A549 (cell line): ENCODE measurements at regions not wholly inside any gene's neighbourhood (a gene's known extent, or its start where the extent isn't known, plus 50 kb on each side); places are given as distances from the start of the nearest gene placed in this dataset.
A peak's percentile ranks its signal among the peaks of the same experiment; 100 is the strongest.

Experiments
- ATAC-seq, 2 experiments: fragments of 200-7000 bp in 1 of 2; fragments of >200 bp in 1 of 2; cut with Nextera tagmentation in 1 of 2; cut with Tn5 transposase in 1 of 2; 3 replicates each; pipeline versions ENCODE4 v1.8.0 to v1.9.1; 2018 to 2020; ENCODE audit warnings: mild to moderate bottlenecking in 1 of 2, moderate library complexity in 1 of 2
- CTCF ChIA-PET: fragments of 300-600 bp; sonication (Branson Sonifier 250); formaldehyde crosslinking; extraction: SDS; loops from one replicate; lab custom pipeline; 2021; ENCODE audit warnings: antibody characterized with exemption, inconsistent platforms; lab: Yijun Ruan, JAX
- POLR2A ChIA-PET: fragments of 350-600 bp; formaldehyde crosslinking; extraction: SDS; loops from one replicate; lab custom pipeline; 2021; ENCODE audit warnings: antibody characterized with exemption, inconsistent platforms; lab: Yijun Ruan, JAX
- DNase-seq, 2 experiments: peaks; one replicate each; pipeline versions ENCODE4 v3.0.0 to v3.0.0-alpha.2; 2011 to 2016; ENCODE audit warnings: low read depth in 1 of 2, low spot score in 1 of 2
- FAIRE-seq: peaks from 2 replicates; lab custom pipeline; 2011; peaks lifted over from hg19 to GRCh38; lab: Jason Lieb, UNC
- H3K27ac ChIP-seq, 2 experiments: fragments of >200 bp; sonication (Bioruptor Twin); formaldehyde crosslinking; 3 replicates each; pipeline ENCODE4 v1.5.1; 2016 to 2017
- H3K4me1 ChIP-seq: fragments of >200 bp; sonication (Bioruptor Twin); formaldehyde crosslinking; 3 replicates; pipeline ENCODE4 v1.6.1; 2016
- H3K4me2 ChIP-seq: fragments of >200 bp; sonication (Bioruptor Twin); formaldehyde crosslinking; 3 replicates; pipeline ENCODE4 v1.6.1; 2016
- H3K4me3 ChIP-seq: fragments of >200 bp; sonication (Bioruptor Twin); formaldehyde crosslinking; 3 replicates; pipeline ENCODE4 v1.5.1; 2016
- H3K9me3 ChIP-seq: fragments of >200 bp; sonication (Bioruptor Twin); formaldehyde crosslinking; 3 replicates; pipeline ENCODE4 v1.6.1; 2016
- CBX8 ChIP-seq: fragments of 200-600 bp; sonication (generic); IDR thresholded peaks from 2 replicates; pipeline ENCODE4 v1.6.1; 2016
- CEBPB ChIP-seq, 2 experiments: fragments of >200 bp in 1 of 2; sonication (Bioruptor Twin) in 1 of 2; formaldehyde crosslinking in 1 of 2; IDR thresholded peaks; 2 replicates each; pipeline ENCODE4 v1.6.1; 2012 to 2016
- CHD2 ChIP-seq: fragments of 150-350 bp; IDR thresholded peaks from 2 replicates; pipeline ENCODE4 v1.6.1; 2014; ENCODE audit warnings: low read length; ENCODE audit not compliant: partially characterized antibody
- FOSB ChIP-seq: fragments of 250-450 bp; sonication (Bioruptor Pico); IDR thresholded peaks from 2 replicates; pipeline ENCODE4 v1.5.0; 2020; ENCODE audit warnings: mild to moderate bottlenecking, moderate library complexity
- FOSL2 ChIP-seq, 2 experiments: fragments of 450-650 bp in 1 of 2; fragments of >200 bp in 1 of 2; sonication (Bioruptor Twin) in 1 of 2; formaldehyde crosslinking; IDR thresholded peaks; 2 replicates each; pipeline versions ENCODE4 v1.5.0 to v1.6.1; 2016 to 2020; ENCODE audit warnings: mild to moderate bottlenecking in 1 of 2, moderate library complexity in 1 of 2
- FOXS1 ChIP-seq: fragments of 250-450 bp; sonication (Bioruptor Pico); IDR thresholded peaks from 2 replicates; pipeline ENCODE4 v1.5.0; 2020; ENCODE audit warnings: mild to moderate bottlenecking, moderate library complexity
- HEYL ChIP-seq: fragments of 250-450 bp; sonication (Bioruptor Pico); IDR thresholded peaks from 2 replicates; pipeline ENCODE4 v1.8.0; 2021; ENCODE audit warnings: mild to moderate bottlenecking, moderate library complexity
- JUNB ChIP-seq: fragments of >200 bp; sonication (Bioruptor Twin); formaldehyde crosslinking; IDR thresholded peaks from 2 replicates; pipeline ENCODE4 v1.6.1; 2016
- KDM1A ChIP-seq: fragments of 200-600 bp; sonication (generic); IDR thresholded peaks from 2 replicates; pipeline ENCODE4 v1.6.1; 2016; ENCODE audit warnings: low read depth, mild to moderate bottlenecking
- MAZ ChIP-seq: fragments of 150-350 bp; IDR thresholded peaks from 2 replicates; pipeline ENCODE4 v1.6.1; 2014; ENCODE audit warnings: antibody characterized with exemption, low read depth, low read length, borderline replicate concordance
- MYC ChIP-seq: IDR thresholded peaks from 2 replicates; pipeline ENCODE4 v1.6.1; 2012; ENCODE audit warnings: mild to moderate bottlenecking, inconsistent platforms, low read length, improper control_type of control experiment, borderline replicate concordance
- NFE2L2 ChIP-seq: fragments of 150-350 bp; conservative IDR thresholded peaks from 2 replicates; pipeline ENCODE4 v1.6.1; 2014; ENCODE audit warnings: low read length
- NPAS2 ChIP-seq: fragments of 250-450 bp; sonication (Bioruptor Pico); IDR thresholded peaks from 2 replicates; pipeline ENCODE4 v1.8.0; 2022; ENCODE audit warnings: mild to moderate bottlenecking, moderate library complexity, borderline replicate concordance
- POLR2A ChIP-seq: IDR thresholded peaks from 2 replicates; pipeline ENCODE4 v1.6.1; 2012; ENCODE audit warnings: mild to moderate bottlenecking, low read length
- RAD21 ChIP-seq, 2 experiments: fragments of >200 bp in 1 of 2; sonication (Bioruptor Twin) in 1 of 2; formaldehyde crosslinking in 1 of 2; IDR thresholded peaks in 1 of 2; conservative IDR thresholded peaks in 1 of 2; 2 replicates in 1 of 2; 3 replicates in 1 of 2; pipeline ENCODE4 v1.6.1; 2012 to 2018; ENCODE audit warnings: inconsistent platforms in 1 of 2
- RARB ChIP-seq: fragments of 250-450 bp; sonication (Bioruptor Pico); IDR thresholded peaks from 2 replicates; pipeline ENCODE4 v1.8.0; 2021; ENCODE audit warnings: mild to moderate bottlenecking, moderate library complexity
- SREBF2 ChIP-seq: fragments of 450-650 bp; IDR thresholded peaks from 2 replicates; pipeline ENCODE4 v1.6.1; 2014; ENCODE audit warnings: mild to moderate bottlenecking, moderate library complexity
- TFCP2L1 ChIP-seq: fragments of 250-450 bp; sonication (Bioruptor Pico); IDR thresholded peaks from 2 replicates; pipeline ENCODE4 v1.5.0; 2021; ENCODE audit warnings: mild to moderate bottlenecking
- TP53 ChIP-seq: fragments of 250-450 bp; sonication (Bioruptor Pico); IDR thresholded peaks from 2 replicates; pipeline ENCODE4 v1.5.0; 2021; ENCODE audit warnings: mild to moderate bottlenecking, moderate library complexity
- ZC3H11A ChIP-seq: fragments of 450-650 bp; IDR thresholded peaks from 2 replicates; pipeline ENCODE4 v1.6.1; 2014; ENCODE audit warnings: antibody characterized with exemption, mild to moderate bottlenecking
- ZNF302 ChIP-seq: fragments of 250-450 bp; sonication (Bioruptor Pico); IDR thresholded peaks from 2 replicates; pipeline ENCODE4 v1.9.0; 2021; ENCODE audit warnings: inconsistent platforms, mild to moderate bottlenecking, moderate library complexity
- ZSCAN20 ChIP-seq: fragments of 250-450 bp; sonication (Bioruptor Pico); IDR thresholded peaks from 2 replicates; pipeline ENCODE4 v1.8.0; 2022; ENCODE audit warnings: mild to moderate bottlenecking, moderate library complexity
- WGBS: methylation state at CpG from one replicate; pipeline ENCODE4 v1.1.6; 2017; ENCODE audit errors: missing lambda C conversion rate; 5-methylcytosine and 5-hydroxymethylcytosine counted together
- TF ChIP-seq, protein P1 (sequence below): fragments of >200 bp; sonication (Bioruptor Twin); formaldehyde crosslinking; IDR thresholded peaks from 3 replicates; pipeline ENCODE4 v1.5.1; 2016
- TF ChIP-seq, protein P2 (sequence below): IDR thresholded peaks from 2 replicates; pipeline ENCODE4 v1.6.1; 2012
- TF ChIP-seq, protein P3 (sequence below): fragments of 250-450 bp; sonication (Bioruptor Pico); IDR thresholded peaks from 2 replicates; pipeline ENCODE4 v1.5.0; 2021; ENCODE audit warnings: mild to moderate bottlenecking, moderate library complexity, borderline replicate concordance

DNA sequence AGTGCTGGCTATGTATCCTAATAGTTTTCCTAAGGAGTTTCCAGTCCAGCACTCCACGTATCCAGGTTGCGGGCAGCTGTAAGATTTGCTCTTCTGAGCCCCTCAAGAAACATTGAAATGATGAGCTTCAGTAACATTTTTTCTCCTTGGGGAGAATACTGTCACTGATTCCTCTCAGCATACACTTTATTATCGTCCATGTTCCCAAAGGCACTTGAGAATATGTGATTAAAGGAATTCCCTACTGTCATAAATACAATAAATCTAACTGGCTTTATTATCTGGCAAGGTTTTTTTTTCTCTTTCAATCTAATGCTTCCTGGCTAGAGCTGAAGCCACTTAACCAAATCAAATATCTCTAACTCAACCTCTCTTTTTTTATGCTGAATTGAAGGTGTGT lies 359.2 kb upstream of the PKN2 start:
- Histone ChIP-seq H3K9me3 (no peaks in the 10 kb centered on the region), H3K27ac (no peak overlapping the region), H3K4me3 (no peak overlapping the region), H3K4me1 (peaks cover 5% of the 10 kb centered on the region; the same call in 2 of the 3 replicates), H3K4me2 (no peak overlapping the region)
- ChIA-PET CTCF (no interaction called here), POLR2A (no interaction called here)
- FAIRE-seq (no peak), ATAC-seq (no peak), DNase-seq (no peak)
- WGBS: 74% methylated on average over 3 of the region's 3 CpGs
- no peak for TF ChIP-seq CEBPB (IDR thresholded peaks at IDR 0.05)
- TF ChIP-seq ZC3H11A: no peak
- no peak for TF ChIP-seq TFCP2L1 (CRISPR knock-in tag)
- no peak for TF ChIP-seq RAD21 (conservative IDR thresholded peaks at IDR 0.05 in 1 of 2, IDR thresholded peaks at IDR 0.05 in 1 of 2)
- TF ChIP-seq MYC: no peak
- TF ChIP-seq, protein P1, sequence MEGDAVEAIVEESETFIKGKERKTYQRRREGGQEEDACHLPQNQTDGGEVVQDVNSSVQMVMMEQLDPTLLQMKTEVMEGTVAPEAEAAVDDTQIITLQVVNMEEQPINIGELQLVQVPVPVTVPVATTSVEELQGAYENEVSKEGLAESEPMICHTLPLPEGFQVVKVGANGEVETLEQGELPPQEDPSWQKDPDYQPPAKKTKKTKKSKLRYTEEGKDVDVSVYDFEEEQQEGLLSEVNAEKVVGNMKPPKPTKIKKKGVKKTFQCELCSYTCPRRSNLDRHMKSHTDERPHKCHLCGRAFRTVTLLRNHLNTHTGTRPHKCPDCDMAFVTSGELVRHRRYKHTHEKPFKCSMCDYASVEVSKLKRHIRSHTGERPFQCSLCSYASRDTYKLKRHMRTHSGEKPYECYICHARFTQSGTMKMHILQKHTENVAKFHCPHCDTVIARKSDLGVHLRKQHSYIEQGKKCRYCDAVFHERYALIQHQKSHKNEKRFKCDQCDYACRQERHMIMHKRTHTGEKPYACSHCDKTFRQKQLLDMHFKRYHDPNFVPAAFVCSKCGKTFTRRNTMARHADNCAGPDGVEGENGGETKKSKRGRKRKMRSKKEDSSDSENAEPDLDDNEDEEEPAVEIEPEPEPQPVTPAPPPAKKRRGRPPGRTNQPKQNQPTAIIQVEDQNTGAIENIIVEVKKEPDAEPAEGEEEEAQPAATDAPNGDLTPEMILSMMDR: no peak
- TF ChIP-seq CHD2: no peak
- no peak for TF ChIP-seq HEYL (CRISPR knock-in tag)
- no peak for TF ChIP-seq FOSB (CRISPR knock-in tag)
- no peak for TF ChIP-seq NPAS2 (CRISPR knock-in tag)
- no peak for TF ChIP-seq SREBF2
- TF ChIP-seq TP53: no peak
- TF ChIP-seq ZSCAN20 (CRISPR knock-in tag): no peak
- no peak for TF ChIP-seq MAZ
- TF ChIP-seq, protein P2, sequence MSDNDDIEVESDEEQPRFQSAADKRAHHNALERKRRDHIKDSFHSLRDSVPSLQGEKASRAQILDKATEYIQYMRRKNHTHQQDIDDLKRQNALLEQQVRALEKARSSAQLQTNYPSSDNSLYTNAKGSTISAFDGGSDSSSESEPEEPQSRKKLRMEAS: no peak
- TF ChIP-seq KDM1A: no peak
- TF ChIP-seq CBX8: no peak
- TF ChIP-seq ZNF302 (CRISPR knock-in tag): no peak
- TF ChIP-seq NFE2L2: no peak
- TF ChIP-seq POLR2A: no peak

DNA sequence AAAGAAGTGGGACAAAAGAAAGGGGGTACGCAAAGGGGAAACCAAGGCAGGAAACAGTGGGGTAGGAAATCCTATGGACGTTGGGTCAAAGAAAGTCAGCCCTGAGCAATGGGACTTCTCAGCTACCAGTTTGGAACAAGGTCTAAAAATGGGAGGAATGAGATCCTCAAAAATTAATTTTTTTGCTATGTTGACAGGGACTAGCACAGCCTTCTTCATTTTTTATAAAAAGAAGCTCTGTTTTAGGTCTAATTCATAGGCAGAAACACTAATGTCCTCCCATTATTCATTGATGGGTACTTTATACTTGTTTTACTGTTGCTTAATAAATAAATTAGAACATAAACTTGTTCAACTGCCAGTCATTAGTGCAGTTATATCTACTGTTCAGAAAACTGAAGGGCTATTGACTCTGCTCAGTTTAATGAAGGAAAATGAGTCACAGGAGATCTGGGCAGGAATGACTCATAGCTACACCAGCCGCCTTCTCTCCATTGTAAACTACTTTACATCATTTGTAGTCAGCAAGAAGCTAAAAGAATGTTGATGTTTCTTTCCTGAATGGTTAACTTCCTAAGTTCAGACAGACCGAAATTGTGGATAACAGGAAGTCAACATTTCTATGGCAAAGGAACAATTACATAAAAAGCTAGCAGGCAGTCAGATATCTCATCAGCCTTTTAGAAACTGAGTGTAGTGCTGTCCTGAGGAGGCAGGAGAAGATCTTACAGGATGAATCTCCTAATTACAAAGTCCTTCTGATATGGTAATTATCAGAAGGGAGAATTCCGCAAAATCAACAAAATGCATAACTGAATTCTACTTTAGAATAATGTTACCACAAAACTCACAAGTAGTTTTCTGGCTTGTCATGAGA lies 356.4 kb upstream of the PKN2 start:
- TF ChIP-seq FOSL2 (IDR thresholded peaks at IDR 0.05) (peak; percentile 65; the same call in 1 of the 2 replicates), FOSL2 (CRISPR knock-in tag; IDR thresholded peaks at IDR 0.05) (peak; percentile 81), MAZ (no peak), JUNB (peak; percentile 56; the same call in 1 of the 2 replicates)
- ATAC-seq: peak; percentile 81 to 92
- peak overlapping the region; percentile 36 for H3K4me2 ChIP-seq
- FAIRE-seq: no peak
- 41% methylated on average over 5 of the region's 5 CpGs for WGBS
- no peaks in the 10 kb centered on the region for H3K9me3 ChIP-seq
- peak; percentile 18 to 51 for DNase-seq
- ChIA-PET POLR2A (no interaction called here), CTCF (interaction anchor here (0.7 kb wide), 1 partner anchor 780 kb away, joined by 3 read pairs; no protein-coding TSS in a partner anchor)
- no peak overlapping the region for H3K4me3 ChIP-seq
- peaks cover 5% of the 10 kb centered on the region; the same call in 2 of the 3 replicates for H3K4me1 ChIP-seq
- no peak overlapping the region for H3K27ac ChIP-seq

DNA sequence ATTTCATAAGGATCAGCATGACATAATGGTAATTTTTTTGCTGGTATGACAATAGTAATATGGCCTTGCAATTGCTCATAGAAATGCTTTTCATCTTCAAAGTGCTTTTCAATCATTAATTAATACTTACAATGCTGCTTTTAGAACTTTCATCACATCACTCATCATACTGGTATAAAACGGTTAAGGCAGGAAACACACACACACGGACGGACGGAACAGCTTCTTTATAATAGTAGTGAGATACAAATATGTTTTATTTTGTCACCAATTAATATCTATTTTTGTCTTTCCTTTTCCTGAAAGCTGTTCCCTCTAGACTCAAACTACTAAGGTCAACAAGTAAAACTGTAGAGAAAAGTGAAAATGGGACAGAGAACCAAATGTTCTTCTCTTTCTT lies 353.9 kb upstream of the PKN2 start:
- peaks cover 5% of the 10 kb centered on the region; the same call in 2 of the 3 replicates for H3K4me1 ChIP-seq
- ChIA-PET POLR2A (no interaction called here), CTCF (no interaction called here)
- ATAC-seq (no peak), FAIRE-seq (no peak), DNase-seq (no peak)
- no peak overlapping the region for H3K27ac ChIP-seq
- no peak overlapping the region for H3K4me3 ChIP-seq
- TF ChIP-seq FOXS1 (CRISPR knock-in tag) (no peak), RARB (no peak)
- TF ChIP-seq, protein P3, sequence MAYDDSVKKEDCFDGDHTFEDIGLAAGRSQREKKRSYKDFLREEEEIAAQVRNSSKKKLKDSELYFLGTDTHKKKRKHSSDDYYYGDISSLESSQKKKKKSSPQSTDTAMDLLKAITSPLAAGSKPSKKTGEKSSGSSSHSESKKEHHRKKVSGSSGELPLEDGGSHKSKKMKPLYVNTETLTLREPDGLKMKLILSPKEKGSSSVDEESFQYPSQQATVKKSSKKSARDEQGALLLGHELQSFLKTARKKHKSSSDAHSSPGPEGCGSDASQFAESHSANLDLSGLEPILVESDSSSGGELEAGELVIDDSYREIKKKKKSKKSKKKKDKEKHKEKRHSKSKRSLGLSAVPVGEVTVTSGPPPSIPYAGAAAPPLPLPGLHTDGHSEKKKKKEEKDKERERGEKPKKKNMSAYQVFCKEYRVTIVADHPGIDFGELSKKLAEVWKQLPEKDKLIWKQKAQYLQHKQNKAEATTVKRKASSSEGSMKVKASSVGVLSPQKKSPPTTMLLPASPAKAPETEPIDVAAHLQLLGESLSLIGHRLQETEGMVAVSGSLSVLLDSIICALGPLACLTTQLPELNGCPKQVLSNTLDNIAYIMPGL (CRISPR knock-in tag): no peak
- 87% methylated on average over 4 of the region's 4 CpGs for WGBS
- no peak overlapping the region for H3K4me2 ChIP-seq
- no peaks in the 10 kb centered on the region for H3K9me3 ChIP-seq
